ENCODE measurements at regions not wholly inside any gene's neighbourhood (a gene's known extent, or its start where the extent isn't known, plus 50 kb on each side); places are given as distances from the start of the nearest gene placed in this dataset.

GRCh38 chr4:42718336-42718735 is 61.4 kb upstream of the ATP8A1 start:
- H3K27me3 ChIP-seq (ENCODE audit: low read depth, low read length): no peaks in the 10 kb centered on the region
- H3K9ac ChIP-seq (ENCODE audit: low read length): no peak overlapping the region
- H3K9me3 ChIP-seq (ENCODE audit: insufficient read depth, low read length): no peaks in the 10 kb centered on the region
- no peak overlapping the region for H3K27ac ChIP-seq (ENCODE audit: low read length)
- H3K4me3 ChIP-seq (ENCODE audit: low read length): no peak overlapping the region
- no peaks in the 10 kb centered on the region for H3K36me3 ChIP-seq (replicated peaks; ENCODE audit: low read depth, low read length)
- no peaks in the 10 kb centered on the region for H3K79me2 ChIP-seq (ENCODE audit: low read length)
- no peak overlapping the region for H2AFZ ChIP-seq (ENCODE audit: low read depth, low read length)
- TF ChIP-seq CTCF (IDR thresholded peaks at IDR 0.05; ENCODE audit: low read depth, low read length) (no peak), EZH2phosphoT487 (IDR thresholded peaks at IDR 0.05; ENCODE audit: low read depth) (no peak)
- H3K4me2 ChIP-seq (ENCODE audit: low read length): no peak overlapping the region
- H4K20me1 ChIP-seq (ENCODE audit: insufficient read depth, low read length): no peaks in the 10 kb centered on the region
- no peaks in the 10 kb centered on the region for H3K4me1 ChIP-seq (ENCODE audit: low read length)

- Histone ChIP-seq H3K4me3 (ENCODE audit: low read length) (no peak overlapping the region), H3K4me1 (ENCODE audit: low read length) (no peaks in the 10 kb centered on the region), H3K9ac (ENCODE audit: low read length) (no peak overlapping the region), H3K4me2 (ENCODE audit: low read length) (no peak overlapping the region), H4K20me1 (ENCODE audit: insufficient read depth, low read length) (no peaks in the 10 kb centered on the region), H2AFZ (ENCODE audit: low read depth, low read length) (no peak overlapping the region), H3K27ac (ENCODE audit: low read length) (no peak overlapping the region), H3K79me2 (ENCODE audit: low read length) (no peaks in the 10 kb centered on the region), H3K27me3 (ENCODE audit: low read depth, low read length) (no peaks in the 10 kb centered on the region), H3K36me3 (replicated peaks; ENCODE audit: low read depth, low read length) (no peaks in the 10 kb centered on the region), H3K9me3 (ENCODE audit: insufficient read depth, low read length) (no peaks in the 10 kb centered on the region)
- no peak for TF ChIP-seq EZH2phosphoT487 (IDR thresholded peaks at IDR 0.05; ENCODE audit: low read depth)
Measured at GRCh38 chr4:42716996-42717395, 60.1 kb upstream of the ATP8A1 start.

GRCh38 chr4:42715807-42716482 is 59.0 kb upstream of the ATP8A1 start:
- Histone ChIP-seq H3K9me3 (ENCODE audit: insufficient read depth, low read length) (no peaks in the 10 kb centered on the region), H3K27me3 (ENCODE audit: low read depth, low read length) (no peaks in the 10 kb centered on the region), H3K36me3 (replicated peaks; ENCODE audit: low read depth, low read length) (no peaks in the 10 kb centered on the region), H3K4me2 (ENCODE audit: low read length) (no peak overlapping the region), H4K20me1 (ENCODE audit: insufficient read depth, low read length) (no peaks in the 10 kb centered on the region), H3K79me2 (ENCODE audit: low read length) (no peaks in the 10 kb centered on the region), H3K27ac (ENCODE audit: low read length) (no peak overlapping the region), H3K4me1 (ENCODE audit: low read length) (no peaks in the 10 kb centered on the region), H3K9ac (ENCODE audit: low read length) (no peak overlapping the region), H2AFZ (ENCODE audit: low read depth, low read length) (no peak overlapping the region), H3K4me3 (ENCODE audit: low read length) (no peak overlapping the region)
- TF ChIP-seq EZH2phosphoT487 (IDR thresholded peaks at IDR 0.05; ENCODE audit: low read depth) (no peak), CTCF (IDR thresholded peaks at IDR 0.05; ENCODE audit: low read depth, low read length) (no peak)

GRCh38 chr4:42713391-42713790 is 56.5 kb upstream of the ATP8A1 start:
- no peak for TF ChIP-seq CTCF (IDR thresholded peaks at IDR 0.05; ENCODE audit: low read depth, low read length)
- no peak for TF ChIP-seq EZH2phosphoT487 (IDR thresholded peaks at IDR 0.05; ENCODE audit: low read depth)
- Histone ChIP-seq H3K4me1 (ENCODE audit: low read length) (no peaks in the 10 kb centered on the region), H3K79me2 (ENCODE audit: low read length) (no peaks in the 10 kb centered on the region), H3K27ac (ENCODE audit: low read length) (no peak overlapping the region), H4K20me1 (ENCODE audit: insufficient read depth, low read length) (no peaks in the 10 kb centered on the region), H3K27me3 (ENCODE audit: low read depth, low read length) (no peaks in the 10 kb centered on the region), H3K4me2 (ENCODE audit: low read length) (no peak overlapping the region), H3K9ac (ENCODE audit: low read length) (no peak overlapping the region), H3K36me3 (replicated peaks; ENCODE audit: low read depth, low read length) (no peaks in the 10 kb centered on the region), H3K4me3 (ENCODE audit: low read length) (no peak overlapping the region), H3K9me3 (ENCODE audit: insufficient read depth, low read length) (no peaks in the 10 kb centered on the region), H2AFZ (ENCODE audit: low read depth, low read length) (no peak overlapping the region)

Measured in OCI-LY3 (cell line).